Liver (tissue), 8 donors: ENCODE measurements at regions not wholly inside any gene's neighbourhood (a gene's known extent, or its start where the extent isn't known, plus 50 kb on each side); places are given as distances from the start of the nearest gene placed in this dataset.

Source experiments
- DNase-seq: peaks from one replicate; pipeline ENCODE4 v3.0.0-alpha.2; 2017; ENCODE audit warnings: low spot score
- H3K27ac ChIP-seq, 2 donors: one replicate each; pipeline ENCODE4 v1.7.0; 2013; ENCODE audit warnings: inconsistent platforms in 2 of 2, low read length in 2 of 2, control low read depth in 1 of 2, low read depth in 1 of 2, mild to moderate bottlenecking in 1 of 2
- H3K27me3 ChIP-seq, 4 donors: one replicate each; pipeline versions ENCODE4 v1.6.1 to v1.7.0; 2013; ENCODE audit warnings: low read length in 3 of 4, inconsistent platforms in 1 of 4, mild to moderate bottlenecking in 1 of 4, moderate library complexity in 1 of 4; ENCODE audit not compliant: control insufficient read depth in 4 of 4, insufficient read depth in 4 of 4
- H3K36me3 ChIP-seq, 4 donors: one replicate each; pipeline versions ENCODE4 v1.6.1 to v1.7.0; 2013; ENCODE audit warnings: low read length in 3 of 4, mild to moderate bottlenecking in 3 of 4, low read depth in 1 of 4, moderate library complexity in 1 of 4; ENCODE audit not compliant: control insufficient read depth in 4 of 4, insufficient read depth in 3 of 4
- H3K4me1 ChIP-seq, 4 donors: one replicate each; pipeline versions ENCODE4 v1.6.1 to v1.7.0; 2013; ENCODE audit warnings: low read length in 3 of 4, mild to moderate bottlenecking in 3 of 4, moderate library complexity in 1 of 4; ENCODE audit not compliant: control insufficient read depth in 4 of 4, insufficient read depth in 4 of 4
- H3K4me3 ChIP-seq, 3 donors: one replicate each; pipeline versions ENCODE4 v1.6.1 to v1.7.0; 2013; ENCODE audit warnings: low read length in 3 of 3, control low read depth in 1 of 3, low read depth in 1 of 3, mild to moderate bottlenecking in 1 of 3
- H3K9ac ChIP-seq, 2 donors: one replicate each; pipeline ENCODE4 v1.7.0; 2013; ENCODE audit warnings: low read length in 2 of 2, mild to moderate bottlenecking in 2 of 2, moderate library complexity in 2 of 2, control low read depth in 1 of 2, low read depth in 1 of 2
- H3K9me3 ChIP-seq, 4 donors: one replicate each; pipeline versions ENCODE4 v1.6.1 to v1.7.0; 2013; ENCODE audit warnings: low read length in 3 of 4; ENCODE audit not compliant: control insufficient read depth in 4 of 4
- CTCF ChIP-seq: fragments of 150-350 bp; IDR thresholded peaks from 2 replicates; pipeline ENCODE4 v1.5.1; 2017; ENCODE audit warnings: improper control_type of control experiment, low read depth, low read length; ENCODE audit not compliant: missing input control
- EGR1 ChIP-seq, 2 donors: IDR thresholded peaks; 2 replicates each; pipeline ENCODE4 v1.6.1; 2016 to 2018; ENCODE audit warnings: antibody characterized with exemption in 2 of 2, low read depth in 2 of 2
- FOXA1 ChIP-seq: IDR thresholded peaks from 2 replicates; pipeline ENCODE4 v1.6.1; 2016; ENCODE audit warnings: antibody characterized with exemption
- FOXA2 ChIP-seq: IDR thresholded peaks from 2 replicates; pipeline ENCODE4 v1.6.1; 2016; ENCODE audit warnings: antibody characterized with exemption
- GABPA ChIP-seq, 2 donors: IDR thresholded peaks in 1 of 2; conservative IDR thresholded peaks in 1 of 2; 2 replicates each; pipeline ENCODE4 v1.6.1; 2016; ENCODE audit warnings: antibody characterized with exemption in 2 of 2, mild to moderate bottlenecking in 1 of 2, moderate library complexity in 1 of 2
- NR2F2 ChIP-seq: IDR thresholded peaks from 2 replicates; pipeline ENCODE4 v1.6.1; 2016; ENCODE audit warnings: antibody characterized with exemption
- RAD21 ChIP-seq, 2 donors: IDR thresholded peaks; 2 replicates each; pipeline ENCODE4 v1.6.1; 2016; ENCODE audit warnings: antibody characterized with exemption in 2 of 2, mild to moderate bottlenecking in 2 of 2
- RXRA ChIP-seq, 2 donors: IDR thresholded peaks; 2 replicates each; pipeline ENCODE4 v1.6.1; 2017 to 2018; ENCODE audit warnings: antibody characterized with exemption in 2 of 2, mild to moderate bottlenecking in 1 of 2
- TAF1 ChIP-seq: conservative IDR thresholded peaks from 2 replicates; pipeline ENCODE4 v1.6.1; 2016; ENCODE audit warnings: antibody characterized with exemption, mild to moderate bottlenecking
- WGBS: extraction: QIAGEN DNeasy Blood & Tissue Kit; methylation state at CpG from one replicate; pipeline ENCODE4 v1.1.7; 2013; 5-methylcytosine and 5-hydroxymethylcytosine counted together
- TF ChIP-seq, protein P1 (sequence below): IDR thresholded peaks from 2 replicates; pipeline ENCODE4 v1.6.1; 2016; ENCODE audit warnings: antibody characterized with exemption
- TF ChIP-seq, protein P2 (sequence below): IDR thresholded peaks from 2 replicates; pipeline ENCODE4 v1.6.1; 2016; ENCODE audit warnings: antibody characterized with exemption
- donor health status: healthy.
- donor health status: healthy.
- donor health status: healthy.
- donor health status: healthy.
- donor health status: healthy.

GRCh38 chr4:159649237-159649636 lies 546.4 kb downstream of the RAPGEF2 start:
- no peak for TF ChIP-seq CTCF
- no peak for TF ChIP-seq EGR1 (IDR thresholded peaks at IDR 0.05; ENCODE audit: low read depth in 2 of 2)
- no peak for TF ChIP-seq RAD21 (IDR thresholded peaks at IDR 0.05)
- TF ChIP-seq TAF1: no peak
- TF ChIP-seq, protein P1, sequence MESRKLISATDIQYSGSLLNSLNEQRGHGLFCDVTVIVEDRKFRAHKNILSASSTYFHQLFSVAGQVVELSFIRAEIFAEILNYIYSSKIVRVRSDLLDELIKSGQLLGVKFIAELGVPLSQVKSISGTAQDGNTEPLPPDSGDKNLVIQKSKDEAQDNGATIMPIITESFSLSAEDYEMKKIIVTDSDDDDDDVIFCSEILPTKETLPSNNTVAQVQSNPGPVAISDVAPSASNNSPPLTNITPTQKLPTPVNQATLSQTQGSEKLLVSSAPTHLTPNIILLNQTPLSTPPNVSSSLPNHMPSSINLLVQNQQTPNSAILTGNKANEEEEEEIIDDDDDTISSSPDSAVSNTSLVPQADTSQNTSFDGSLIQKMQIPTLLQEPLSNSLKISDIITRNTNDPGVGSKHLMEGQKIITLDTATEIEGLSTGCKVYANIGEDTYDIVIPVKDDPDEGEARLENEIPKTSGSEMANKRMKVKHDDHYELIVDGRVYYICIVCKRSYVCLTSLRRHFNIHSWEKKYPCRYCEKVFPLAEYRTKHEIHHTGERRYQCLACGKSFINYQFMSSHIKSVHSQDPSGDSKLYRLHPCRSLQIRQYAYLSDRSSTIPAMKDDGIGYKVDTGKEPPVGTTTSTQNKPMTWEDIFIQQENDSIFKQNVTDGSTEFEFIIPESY: no peak
- Histone ChIP-seq H3K4me1 (no peaks in the 10 kb centered on the region), H3K9ac (no peak overlapping the region), H3K4me3 (no peak overlapping the region), H3K27ac (no peak overlapping the region), H3K36me3 (peaks cover 0 to 2% (median 0%) of the 10 kb centered on the region in 4 donors), H3K9me3 (peaks cover 0 to 1% (median 0%) of the 10 kb centered on the region in 4 donors), H3K27me3 (no peaks in the 10 kb centered on the region)
- DNase-seq: no peak

DNA sequence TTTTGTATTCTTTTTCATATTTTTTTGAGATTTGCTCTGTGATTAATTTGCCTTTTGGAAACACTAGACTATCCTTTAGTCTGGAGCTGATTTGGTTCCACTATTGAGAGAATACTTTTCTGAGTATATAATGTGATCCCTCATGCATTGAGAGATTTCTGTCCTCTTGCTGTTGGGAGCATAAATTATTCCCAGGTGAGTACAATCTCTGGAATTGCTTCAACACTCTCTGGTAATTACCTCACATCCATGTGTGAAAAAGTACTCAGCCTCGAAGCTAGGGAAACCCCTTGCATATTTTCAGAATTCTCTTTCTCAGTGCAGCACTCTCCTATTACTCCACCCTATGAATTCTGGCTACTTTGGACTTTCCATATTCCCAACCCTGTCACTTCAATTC lies 550.0 kb downstream of the RAPGEF2 start:
- DNase-seq: no peak
- Histone ChIP-seq H3K27ac (no peak overlapping the region), H3K9ac (no peak overlapping the region), H3K4me3 (no peak overlapping the region), H3K36me3 (peaks cover 0 to 2% (median 0%) of the 10 kb centered on the region in 4 donors), H3K4me1 (no peaks in the 10 kb centered on the region), H3K9me3 (no peaks in the 10 kb centered on the region), H3K27me3 (no peaks in the 10 kb centered on the region)
- 56% methylated on average over 1 of the region's 1 CpG for WGBS
- TF ChIP-seq GABPA (IDR thresholded peaks at IDR 0.05 in 1 of 2, conservative IDR thresholded peaks at IDR 0.05 in 1 of 2) (no peak), RXRA (IDR thresholded peaks at IDR 0.05) (no peak), FOXA2 (no peak), FOXA1 (no peak)
- TF ChIP-seq, protein P2, sequence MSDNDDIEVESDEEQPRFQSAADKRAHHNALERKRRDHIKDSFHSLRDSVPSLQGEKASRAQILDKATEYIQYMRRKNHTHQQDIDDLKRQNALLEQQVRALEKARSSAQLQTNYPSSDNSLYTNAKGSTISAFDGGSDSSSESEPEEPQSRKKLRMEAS: no peak
- TF ChIP-seq, protein P1: no peak

DNA sequence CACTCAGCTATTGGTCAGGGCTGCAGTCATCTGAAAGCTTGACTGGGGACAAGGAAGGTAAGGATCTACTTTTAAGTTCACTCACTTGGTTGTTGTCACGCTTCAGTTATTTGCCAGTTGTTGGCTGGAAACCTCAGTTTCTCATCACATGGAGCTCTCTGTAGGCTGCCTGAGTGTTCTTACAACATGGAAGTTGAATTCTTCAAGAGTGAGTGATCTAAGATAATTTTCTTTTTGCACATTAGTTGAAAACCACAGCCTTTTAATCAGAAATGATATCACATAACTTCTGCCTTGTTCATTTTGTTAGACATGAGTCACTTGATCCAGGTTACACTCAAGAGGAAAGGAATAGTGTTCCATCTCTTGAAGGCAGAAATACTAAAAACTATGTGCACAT lies 552.7 kb downstream of the RAPGEF2 start:
- H3K36me3 ChIP-seq: no peaks in the 10 kb centered on the region
- TF ChIP-seq NR2F2: no peak
- WGBS: 56% methylated on average over 1 of the region's 1 CpG
- H3K27me3 ChIP-seq: no peaks in the 10 kb centered on the region
- H3K9me3 ChIP-seq: no peaks in the 10 kb centered on the region
- H3K27ac ChIP-seq: no peak overlapping the region
- no peak overlapping the region for H3K4me3 ChIP-seq
- DNase-seq: no peak
- H3K9ac ChIP-seq: no peak overlapping the region
- no peaks in the 10 kb centered on the region for H3K4me1 ChIP-seq
